ENCODE measurements at regions not wholly inside any gene's neighbourhood (a gene's known extent, or its start where the extent isn't known, plus 50 kb on each side); places are given as distances from the start of the nearest gene placed in this dataset.

DNA sequence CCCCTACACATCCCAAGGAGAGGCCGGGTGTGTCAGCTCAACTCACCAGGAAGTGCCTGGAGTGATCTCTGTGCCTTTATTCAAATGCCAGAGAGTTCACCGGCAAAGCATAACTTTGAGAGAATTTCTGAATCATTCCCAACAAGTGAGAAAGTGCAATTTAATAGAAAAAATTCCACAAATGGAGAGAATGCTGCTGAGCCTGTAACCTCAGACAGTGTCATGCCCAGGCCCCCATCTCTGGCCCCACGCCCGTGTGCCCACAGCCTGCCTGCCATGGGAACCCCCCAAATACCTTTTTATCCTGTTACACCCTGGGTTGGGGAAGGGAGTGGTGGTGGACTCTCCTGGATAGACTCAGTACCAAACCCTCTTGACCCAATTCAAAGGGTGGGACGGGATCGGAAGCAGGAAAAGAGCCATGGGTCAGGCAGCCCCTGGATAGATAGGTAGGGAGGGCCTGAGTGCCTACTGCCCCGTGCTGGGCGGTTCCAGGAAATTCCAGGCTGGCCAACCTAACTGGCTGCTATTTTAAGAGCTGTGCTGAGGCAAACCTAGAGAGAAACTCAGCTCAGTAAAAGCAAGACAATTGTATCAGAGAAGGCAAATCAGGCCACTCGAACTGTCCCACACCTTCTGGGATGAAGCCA is 179.0 kb upstream of the FOXA2 start:
- Histone ChIP-seq H3K4me3 (no peak overlapping the region), H3K4me2 (no peak overlapping the region), H4K20me1 (ENCODE audit: insufficient read depth, poor library complexity, severe bottlenecking) (no peaks in the 10 kb centered on the region), H3K27me3 (no peaks in the 10 kb centered on the region), H3K9me3 (ENCODE audit: low read depth) (no peaks in the 10 kb centered on the region), H3K36me3 (replicated peaks; ENCODE audit: insufficient read depth, low read depth) (no peaks in the 10 kb centered on the region), H3K4me1 (ENCODE audit: insufficient read depth) (peaks cover 19% of the 10 kb centered on the region), H3K79me2 (no peaks in the 10 kb centered on the region), H3K9me2 (replicated peaks; ENCODE audit: insufficient read depth) (no peaks in the 10 kb centered on the region), H2AFZ (no peak overlapping the region), H3K27ac (peak overlapping the region; percentile 53)
- no peak for DNase-seq (ENCODE audit: low spot score)
- WGBS (ENCODE audit: low lambda C conversion rate, missing lambda C conversion rate), result 74% methylated on average over 9 of the region's 9 CpGs
- TF ChIP-seq, protein P1, sequence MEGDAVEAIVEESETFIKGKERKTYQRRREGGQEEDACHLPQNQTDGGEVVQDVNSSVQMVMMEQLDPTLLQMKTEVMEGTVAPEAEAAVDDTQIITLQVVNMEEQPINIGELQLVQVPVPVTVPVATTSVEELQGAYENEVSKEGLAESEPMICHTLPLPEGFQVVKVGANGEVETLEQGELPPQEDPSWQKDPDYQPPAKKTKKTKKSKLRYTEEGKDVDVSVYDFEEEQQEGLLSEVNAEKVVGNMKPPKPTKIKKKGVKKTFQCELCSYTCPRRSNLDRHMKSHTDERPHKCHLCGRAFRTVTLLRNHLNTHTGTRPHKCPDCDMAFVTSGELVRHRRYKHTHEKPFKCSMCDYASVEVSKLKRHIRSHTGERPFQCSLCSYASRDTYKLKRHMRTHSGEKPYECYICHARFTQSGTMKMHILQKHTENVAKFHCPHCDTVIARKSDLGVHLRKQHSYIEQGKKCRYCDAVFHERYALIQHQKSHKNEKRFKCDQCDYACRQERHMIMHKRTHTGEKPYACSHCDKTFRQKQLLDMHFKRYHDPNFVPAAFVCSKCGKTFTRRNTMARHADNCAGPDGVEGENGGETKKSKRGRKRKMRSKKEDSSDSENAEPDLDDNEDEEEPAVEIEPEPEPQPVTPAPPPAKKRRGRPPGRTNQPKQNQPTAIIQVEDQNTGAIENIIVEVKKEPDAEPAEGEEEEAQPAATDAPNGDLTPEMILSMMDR (IDR thresholded peaks at IDR 0.05; ENCODE audit: poor library complexity), result no peak
- TF ChIP-seq EZH2 (IDR thresholded peaks at IDR 0.05; ENCODE audit: borderline replicate concordance) (no peak), EZH2phosphoT487 (IDR thresholded peaks at IDR 0.05; ENCODE audit: low read depth, severe bottlenecking, unreplicated experiment) (no peak)

DNA sequence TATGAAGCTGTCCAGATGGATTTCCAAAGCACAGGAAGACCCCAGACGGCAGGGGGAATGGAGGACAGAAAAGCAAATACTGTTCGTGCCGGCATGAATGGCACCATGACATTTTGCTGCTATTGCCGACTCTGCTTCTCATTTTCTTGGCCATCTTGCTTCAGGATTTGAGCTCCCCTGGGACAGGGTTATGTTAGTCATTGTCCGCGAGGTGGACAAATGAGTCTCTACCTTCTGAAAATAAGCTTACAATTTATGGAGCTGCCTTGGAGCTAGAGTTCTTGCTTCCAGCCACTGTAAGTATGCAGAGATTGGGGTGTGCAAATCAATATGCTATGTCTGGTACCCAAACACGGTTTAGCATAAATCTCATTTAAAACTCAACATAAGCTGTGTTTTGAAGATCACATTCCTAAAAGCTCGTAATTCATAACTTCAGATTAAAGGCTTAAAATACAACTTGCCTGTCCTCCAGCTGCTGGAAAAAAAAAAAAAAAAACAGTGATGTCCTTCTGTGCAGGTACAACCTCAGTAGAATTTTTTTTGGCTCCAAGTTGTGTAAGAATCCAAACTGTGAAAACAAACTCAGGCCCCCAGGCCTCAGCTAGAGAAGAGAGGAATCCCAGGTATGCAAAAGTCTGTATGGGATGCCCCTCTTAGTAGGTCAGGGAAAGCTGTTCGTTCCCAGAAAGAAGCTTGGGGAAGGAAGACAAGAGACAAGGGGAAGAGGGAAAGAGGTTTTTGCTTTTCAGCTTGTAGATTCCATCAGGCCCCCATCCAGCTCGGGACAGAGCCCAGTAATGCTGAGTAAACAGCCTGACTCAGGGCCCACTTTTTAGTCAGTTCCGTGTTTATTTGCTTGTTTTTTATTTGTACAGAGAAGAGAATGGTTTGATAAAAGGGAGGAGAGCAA is 184.2 kb upstream of the FOXA2 start:
- Histone ChIP-seq H4K20me1 (ENCODE audit: insufficient read depth, poor library complexity, severe bottlenecking) (no peaks in the 10 kb centered on the region), H3K4me2 (peak overlapping the region; percentile 12), H3K27me3 (no peaks in the 10 kb centered on the region), H3K4me3 (no peak overlapping the region), H3K9me3 (ENCODE audit: low read depth) (no peaks in the 10 kb centered on the region), H2AFZ (no peak overlapping the region), H3K4me1 (ENCODE audit: insufficient read depth) (peaks cover 28% of the 10 kb centered on the region), H3K27ac (peak overlapping the region; percentile 24), H3K79me2 (no peaks in the 10 kb centered on the region), H3K9me2 (replicated peaks; ENCODE audit: insufficient read depth) (no peaks in the 10 kb centered on the region), H3K36me3 (replicated peaks; ENCODE audit: insufficient read depth, low read depth) (no peaks in the 10 kb centered on the region)
- DNase-seq (ENCODE audit: low spot score), result no peak
- WGBS (ENCODE audit: low lambda C conversion rate, missing lambda C conversion rate), result 49% methylated on average over 11 of the region's 11 CpGs
- TF ChIP-seq EZH2phosphoT487 (IDR thresholded peaks at IDR 0.05; ENCODE audit: low read depth, severe bottlenecking, unreplicated experiment), result no peak
- no peak for TF ChIP-seq EZH2 (IDR thresholded peaks at IDR 0.05; ENCODE audit: borderline replicate concordance)
- TF ChIP-seq, protein P1 (IDR thresholded peaks at IDR 0.05; ENCODE audit: poor library complexity), result no peak

GRCh38 chr20:22770241-22770800 is 185.9 kb upstream of the FOXA2 start:
- no peaks in the 10 kb centered on the region for H4K20me1 ChIP-seq (ENCODE audit: insufficient read depth, poor library complexity, severe bottlenecking)
- no peaks in the 10 kb centered on the region for H3K27me3 ChIP-seq
- H3K9me3 ChIP-seq (ENCODE audit: low read depth), result no peaks in the 10 kb centered on the region
- H3K79me2 ChIP-seq, result no peaks in the 10 kb centered on the region
- TF ChIP-seq, protein P1 (IDR thresholded peaks at IDR 0.05; ENCODE audit: poor library complexity), result no peak
- TF ChIP-seq EZH2 (IDR thresholded peaks at IDR 0.05; ENCODE audit: borderline replicate concordance) (no peak), EZH2phosphoT487 (IDR thresholded peaks at IDR 0.05; ENCODE audit: low read depth, severe bottlenecking, unreplicated experiment) (no peak)
- H3K4me3 ChIP-seq, result no peak overlapping the region
- H2AFZ ChIP-seq, result no peak overlapping the region
- H3K27ac ChIP-seq, result no peak overlapping the region
- H3K4me1 ChIP-seq (ENCODE audit: insufficient read depth), result peaks cover 41% of the 10 kb centered on the region
- no peaks in the 10 kb centered on the region for H3K36me3 ChIP-seq (replicated peaks; ENCODE audit: insufficient read depth, low read depth)
- H3K9me2 ChIP-seq (replicated peaks; ENCODE audit: insufficient read depth), result no peaks in the 10 kb centered on the region
- no peak overlapping the region for H3K4me2 ChIP-seq
- DNase-seq (ENCODE audit: low spot score), result no peak

Measured in hepatocyte (in vitro differentiated cells).